Retina (tissue), 1 donor: ENCODE measurements at regions not wholly inside any gene's neighbourhood (a gene's known extent, or its start where the extent isn't known, plus 50 kb on each side); places are given as distances from the start of the nearest gene placed in this dataset.
"Not testable (repeated sequence)": the region's sequence is repeated elsewhere in the genome, so short reads cannot be mapped to it uniquely, and the experiment has no call there.

Experiments used
- DNase-seq: peaks from one replicate; pipeline ENCODE4 v3.0.0-alpha.2; 2016

GRCh38 chr10:64523065-64523759 lies 1002.0 kb downstream of the REEP3 start:
- DNase-seq = no peak

GRCh38 chr10:64528294-64529002 lies 1007.2 kb downstream of the REEP3 start:
- no peak for DNase-seq

GRCh38 chr10:64529003-64529350 lies 1007.8 kb downstream of the REEP3 start:
- DNase-seq = no peak

- DNase-seq = no peak
These were observed 1013.4 kb downstream of the REEP3 start for GRCh38 chr10:64534616-64535015.

GRCh38 chr10:64535131-64535867 lies 1014.1 kb downstream of the REEP3 start:
- DNase-seq = no peak

GRCh38 chr10:64537112-64537511 lies 1015.9 kb downstream of the REEP3 start:
- no peak for DNase-seq

- no peak for DNase-seq
These were observed 1016.7 kb downstream of the REEP3 start for GRCh38 chr10:64537928-64538327.

GRCh38 chr10:64546073-64546472 lies 1024.9 kb downstream of the REEP3 start:
- DNase-seq = no peak

- no peak for DNase-seq
These were observed 1026.0 kb downstream of the REEP3 start for GRCh38 chr10:64547168-64547567.

GRCh38 chr10:64555666-64556065 lies 1034.5 kb downstream of the REEP3 start:
- no peak for DNase-seq

GRCh38 chr10:64558094-64558835 lies 1037.1 kb downstream of the REEP3 start:
- no peak for DNase-seq

- DNase-seq = no peak
These were observed 1049.9 kb downstream of the REEP3 start for GRCh38 chr10:64571056-64571455.

- no peak for DNase-seq
These were observed 1052.6 kb downstream of the REEP3 start for GRCh38 chr10:64573623-64574325.

GRCh38 chr10:64574371-64574770 lies 1053.2 kb downstream of the REEP3 start:
- no peak for DNase-seq

- no peak for DNase-seq
These were observed 1055.3 kb downstream of the REEP3 start for GRCh38 chr10:64576497-64576896.

- DNase-seq = not testable (repeated sequence)
These were observed 1057.6 kb downstream of the REEP3 start for GRCh38 chr10:64578757-64579156.

GRCh38 chr10:64586934-64587503 lies 1065.8 kb downstream of the REEP3 start:
- no peak for DNase-seq

- DNase-seq = no peak
These were observed 1072.9 kb downstream of the REEP3 start for GRCh38 chr10:64594072-64594471.

GRCh38 chr10:64598600-64598999 lies 1077.4 kb downstream of the REEP3 start:
- DNase-seq = no peak

GRCh38 chr10:64601298-64601697 lies 1080.1 kb downstream of the REEP3 start:
- DNase-seq = no peak

GRCh38 chr10:64617085-64617484 lies 1095.9 kb downstream of the REEP3 start:
- DNase-seq = no peak

GRCh38 chr10:64619102-64619501 lies 1097.9 kb downstream of the REEP3 start:
- DNase-seq = no peak
